Heart left ventricle (tissue), 13 donors: ENCODE measurements at regions not wholly inside any gene's neighbourhood (a gene's known extent, or its start where the extent isn't known, plus 50 kb on each side); places are given as distances from the start of the nearest gene placed in this dataset.

Experiments used
- POLR2A ChIP-seq, 2 donors: fragments of 450-650 bp; IDR thresholded peaks; one replicate each; pipeline ENCODE4 v1.6.1; 2017; ENCODE audit warnings: antibody characterized with exemption in 2 of 2, mild to moderate bottlenecking in 2 of 2, moderate library complexity in 2 of 2
- TF ChIP-seq, protein P1 (sequence below), 12 donors: fragments of 200-600 bp; sonication (generic) in 4 of 12; IDR thresholded peaks; one replicate each; pipeline versions ENCODE4 v1.5.0 to v1.8.0; 2018 to 2022; ENCODE audit warnings: antibody characterized with exemption in 12 of 12, mild to moderate bottlenecking in 5 of 12
- donor health status: ischemic (EF 13 %, LVEDD 7.1; RV severe dilation, severe dysfunction).
- donor health status: DM: no; HTN: yes; CAD: no.
- donor health status: DM: no; HTN: no; CAD: no.
- donor health status: ischemic (EF 25% LVEDD 6.9; RV normal size, moderate dysfunction).
- donor health status: ischemic (EF 25% LVEDD 5.7; RV mildly dilated, moderate dysfunction).
- donor health status: ischemic (EF 35%, LVEDD 5.7; RV mildly dilated, moderate dysfunction).
- donor health status: nonischemic (EF 11% LVEDD 7.7; RV severe dilation, severe dysfunction).
- donor health status: DM: yes; HTN: yes; CAD: no.
- donor health status: PGD.
- donor health status: ischemic (EF 29% LVEDD 5.4; RV normal size, mild dysfunction).
- donor health status: nonischemic (EF 23%, LVEDD 6.1; RV moderate dilation, normal function).

DNA sequence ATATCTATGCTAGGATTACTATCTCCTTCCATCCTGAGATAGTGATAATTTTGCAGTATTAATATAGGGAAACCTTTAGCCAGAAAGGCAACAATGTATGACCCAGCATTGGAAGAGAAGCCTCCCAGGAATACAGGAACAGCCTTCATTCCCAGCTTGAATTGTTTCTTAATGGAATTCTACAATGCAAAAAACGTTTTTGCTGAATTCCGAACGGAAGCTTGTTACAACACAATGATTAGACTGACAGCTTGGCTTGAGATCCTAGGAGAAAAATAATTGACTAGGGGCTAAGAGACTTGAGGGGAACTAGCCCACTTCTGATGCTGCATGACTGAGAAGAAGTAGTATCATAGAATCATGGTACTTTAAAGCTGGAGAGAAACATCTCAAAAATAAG is 140.2 kb downstream of the RSL24D1 start:
- TF ChIP-seq POLR2A (IDR thresholded peaks at IDR 0.05), result no peak
- TF ChIP-seq, protein P1, sequence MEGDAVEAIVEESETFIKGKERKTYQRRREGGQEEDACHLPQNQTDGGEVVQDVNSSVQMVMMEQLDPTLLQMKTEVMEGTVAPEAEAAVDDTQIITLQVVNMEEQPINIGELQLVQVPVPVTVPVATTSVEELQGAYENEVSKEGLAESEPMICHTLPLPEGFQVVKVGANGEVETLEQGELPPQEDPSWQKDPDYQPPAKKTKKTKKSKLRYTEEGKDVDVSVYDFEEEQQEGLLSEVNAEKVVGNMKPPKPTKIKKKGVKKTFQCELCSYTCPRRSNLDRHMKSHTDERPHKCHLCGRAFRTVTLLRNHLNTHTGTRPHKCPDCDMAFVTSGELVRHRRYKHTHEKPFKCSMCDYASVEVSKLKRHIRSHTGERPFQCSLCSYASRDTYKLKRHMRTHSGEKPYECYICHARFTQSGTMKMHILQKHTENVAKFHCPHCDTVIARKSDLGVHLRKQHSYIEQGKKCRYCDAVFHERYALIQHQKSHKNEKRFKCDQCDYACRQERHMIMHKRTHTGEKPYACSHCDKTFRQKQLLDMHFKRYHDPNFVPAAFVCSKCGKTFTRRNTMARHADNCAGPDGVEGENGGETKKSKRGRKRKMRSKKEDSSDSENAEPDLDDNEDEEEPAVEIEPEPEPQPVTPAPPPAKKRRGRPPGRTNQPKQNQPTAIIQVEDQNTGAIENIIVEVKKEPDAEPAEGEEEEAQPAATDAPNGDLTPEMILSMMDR (IDR thresholded peaks at IDR 0.05), result no peak
